ENCODE measurements at regions not wholly inside any gene's neighbourhood (a gene's known extent, or its start where the extent isn't known, plus 50 kb on each side); places are given as distances from the start of the nearest gene placed in this dataset.

GRCh38 chr5:39867923-39868322 lies 443.1 kb upstream of the DAB2 start:
- Histone ChIP-seq H3K9me3 (ENCODE audit: insufficient read depth, low read length) (no peaks in the 10 kb centered on the region), H3K4me3 (ENCODE audit: low read length) (no peak overlapping the region), H4K20me1 (ENCODE audit: insufficient read depth, low read length) (no peaks in the 10 kb centered on the region), H3K4me2 (ENCODE audit: low read length) (no peak overlapping the region), H3K9ac (ENCODE audit: low read length) (no peak overlapping the region), H3K27ac (ENCODE audit: low read length) (no peak overlapping the region), H2AFZ (ENCODE audit: low read depth, low read length) (no peak overlapping the region), H3K36me3 (replicated peaks; ENCODE audit: low read depth, low read length) (no peaks in the 10 kb centered on the region), H3K4me1 (ENCODE audit: low read length) (no peaks in the 10 kb centered on the region), H3K79me2 (ENCODE audit: low read length) (no peaks in the 10 kb centered on the region), H3K27me3 (ENCODE audit: low read depth, low read length) (no peaks in the 10 kb centered on the region)
- no peak for TF ChIP-seq EZH2phosphoT487 (IDR thresholded peaks at IDR 0.05; ENCODE audit: low read depth)
- TF ChIP-seq, protein P1, sequence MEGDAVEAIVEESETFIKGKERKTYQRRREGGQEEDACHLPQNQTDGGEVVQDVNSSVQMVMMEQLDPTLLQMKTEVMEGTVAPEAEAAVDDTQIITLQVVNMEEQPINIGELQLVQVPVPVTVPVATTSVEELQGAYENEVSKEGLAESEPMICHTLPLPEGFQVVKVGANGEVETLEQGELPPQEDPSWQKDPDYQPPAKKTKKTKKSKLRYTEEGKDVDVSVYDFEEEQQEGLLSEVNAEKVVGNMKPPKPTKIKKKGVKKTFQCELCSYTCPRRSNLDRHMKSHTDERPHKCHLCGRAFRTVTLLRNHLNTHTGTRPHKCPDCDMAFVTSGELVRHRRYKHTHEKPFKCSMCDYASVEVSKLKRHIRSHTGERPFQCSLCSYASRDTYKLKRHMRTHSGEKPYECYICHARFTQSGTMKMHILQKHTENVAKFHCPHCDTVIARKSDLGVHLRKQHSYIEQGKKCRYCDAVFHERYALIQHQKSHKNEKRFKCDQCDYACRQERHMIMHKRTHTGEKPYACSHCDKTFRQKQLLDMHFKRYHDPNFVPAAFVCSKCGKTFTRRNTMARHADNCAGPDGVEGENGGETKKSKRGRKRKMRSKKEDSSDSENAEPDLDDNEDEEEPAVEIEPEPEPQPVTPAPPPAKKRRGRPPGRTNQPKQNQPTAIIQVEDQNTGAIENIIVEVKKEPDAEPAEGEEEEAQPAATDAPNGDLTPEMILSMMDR (IDR thresholded peaks at IDR 0.05; ENCODE audit: low read depth, low read length) = no peak

DNA sequence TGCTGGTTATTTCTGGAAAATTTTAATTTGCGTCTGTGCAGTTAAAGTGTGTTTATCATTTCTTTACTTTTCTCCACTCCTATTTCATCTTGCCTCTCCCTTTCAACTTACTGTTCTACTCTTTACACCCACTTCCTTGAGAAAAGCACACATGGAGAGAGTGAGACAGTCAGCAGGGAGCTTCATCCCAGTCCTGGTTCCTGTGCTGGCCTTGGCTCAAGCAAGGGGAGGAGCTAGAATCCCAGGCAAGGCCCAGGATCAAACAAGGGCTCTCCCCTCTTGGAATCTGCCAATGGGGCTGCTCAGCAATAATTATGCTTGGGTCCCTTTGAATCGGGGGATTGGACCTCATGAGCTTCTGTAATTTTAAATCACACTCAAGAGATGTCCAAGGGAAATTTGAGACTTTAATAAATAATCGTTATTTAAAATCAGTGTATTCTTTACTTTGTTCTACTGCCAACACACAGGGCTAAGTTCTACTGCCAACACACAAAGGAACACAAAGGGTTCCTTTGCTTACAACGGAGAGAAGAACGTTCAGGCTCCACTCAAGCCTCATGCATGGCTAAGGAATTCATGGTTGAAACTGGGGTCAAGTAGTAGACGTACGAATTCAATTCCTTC lies 439.3 kb upstream of the DAB2 start:
- peaks cover 14% of the 10 kb centered on the region for H3K4me1 ChIP-seq (ENCODE audit: low read length)
- H3K27ac ChIP-seq (ENCODE audit: low read length) = no peak overlapping the region
- no peaks in the 10 kb centered on the region for H3K9me3 ChIP-seq (ENCODE audit: insufficient read depth, low read length)
- H3K79me2 ChIP-seq (ENCODE audit: low read length) = no peaks in the 10 kb centered on the region
- H3K9ac ChIP-seq (ENCODE audit: low read length) = no peak overlapping the region
- no peaks in the 10 kb centered on the region for H4K20me1 ChIP-seq (ENCODE audit: insufficient read depth, low read length)
- no peaks in the 10 kb centered on the region for H3K36me3 ChIP-seq (replicated peaks; ENCODE audit: low read depth, low read length)
- no peak overlapping the region for H3K4me2 ChIP-seq (ENCODE audit: low read length)
- H2AFZ ChIP-seq (ENCODE audit: low read depth, low read length) = no peak overlapping the region
- no peak overlapping the region for H3K4me3 ChIP-seq (ENCODE audit: low read length)
- no peak for TF ChIP-seq EZH2phosphoT487 (IDR thresholded peaks at IDR 0.05; ENCODE audit: low read depth)
- TF ChIP-seq, protein P1 (IDR thresholded peaks at IDR 0.05; ENCODE audit: low read depth, low read length) = no peak
- H3K27me3 ChIP-seq (ENCODE audit: low read depth, low read length) = no peaks in the 10 kb centered on the region

DNA sequence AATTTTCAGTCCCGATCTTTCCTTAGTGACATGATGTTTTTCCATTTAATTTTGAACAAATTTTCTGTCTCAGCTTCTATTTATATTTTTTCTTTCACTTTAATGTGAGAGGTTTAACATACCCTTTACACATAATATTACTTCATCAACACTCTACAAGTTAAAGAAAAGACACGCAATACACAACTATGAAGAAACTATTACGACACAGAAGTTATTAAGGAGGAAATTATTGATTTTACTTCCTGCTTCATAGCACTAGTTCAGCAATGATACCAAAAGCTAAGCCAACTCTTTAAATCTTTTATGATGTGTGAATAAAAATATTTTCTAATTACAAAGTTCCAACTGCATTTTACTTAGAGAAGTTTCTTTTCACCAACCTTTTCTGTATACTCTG lies 432.3 kb upstream of the DAB2 start:
- H3K4me2 ChIP-seq (ENCODE audit: low read length) = no peak overlapping the region
- H4K20me1 ChIP-seq (ENCODE audit: insufficient read depth, low read length) = no peaks in the 10 kb centered on the region
- no peak overlapping the region for H3K9ac ChIP-seq (ENCODE audit: low read length)
- no peak overlapping the region for H3K4me3 ChIP-seq (ENCODE audit: low read length)
- no peaks in the 10 kb centered on the region for H3K79me2 ChIP-seq (ENCODE audit: low read length)
- TF ChIP-seq EZH2phosphoT487 (IDR thresholded peaks at IDR 0.05; ENCODE audit: low read depth) = no peak
- TF ChIP-seq, protein P1 (IDR thresholded peaks at IDR 0.05; ENCODE audit: low read depth, low read length) = no peak
- H2AFZ ChIP-seq (ENCODE audit: low read depth, low read length) = no peak overlapping the region
- H3K27me3 ChIP-seq (ENCODE audit: low read depth, low read length) = no peaks in the 10 kb centered on the region
- H3K36me3 ChIP-seq (replicated peaks; ENCODE audit: low read depth, low read length) = no peaks in the 10 kb centered on the region
- H3K4me1 ChIP-seq (ENCODE audit: low read length) = peaks cover 7% of the 10 kb centered on the region
- H3K9me3 ChIP-seq (ENCODE audit: insufficient read depth, low read length) = no peaks in the 10 kb centered on the region
- H3K27ac ChIP-seq (ENCODE audit: low read length) = no peak overlapping the region

- TF ChIP-seq EZH2phosphoT487 (IDR thresholded peaks at IDR 0.05; ENCODE audit: low read depth) = no peak
- TF ChIP-seq, protein P1 (IDR thresholded peaks at IDR 0.05; ENCODE audit: low read depth, low read length) = no peak
- Histone ChIP-seq H3K9me3 (ENCODE audit: insufficient read depth, low read length) (no peaks in the 10 kb centered on the region), H3K4me1 (ENCODE audit: low read length) (no peaks in the 10 kb centered on the region), H4K20me1 (ENCODE audit: insufficient read depth, low read length) (no peaks in the 10 kb centered on the region), H3K36me3 (replicated peaks; ENCODE audit: low read depth, low read length) (no peaks in the 10 kb centered on the region), H3K27me3 (ENCODE audit: low read depth, low read length) (no peaks in the 10 kb centered on the region), H3K4me2 (ENCODE audit: low read length) (no peak overlapping the region), H3K27ac (ENCODE audit: low read length) (no peak overlapping the region), H2AFZ (ENCODE audit: low read depth, low read length) (no peak overlapping the region), H3K79me2 (ENCODE audit: low read length) (no peaks in the 10 kb centered on the region), H3K4me3 (ENCODE audit: low read length) (no peak overlapping the region), H3K9ac (ENCODE audit: low read length) (no peak overlapping the region)
Observed at GRCh38 chr5:39854771-39855410, 430.1 kb upstream of the DAB2 start.

All from OCI-LY3 (cell line).